Neuronal stem cell (in vitro differentiated cells): ENCODE measurements at regions not wholly inside any gene's neighbourhood (a gene's known extent, or its start where the extent isn't known, plus 50 kb on each side); places are given as distances from the start of the nearest gene placed in this dataset.
A peak's percentile ranks its signal among the peaks of the same experiment; 100 is the strongest.

Experiments
- DNase-seq: peaks from one replicate; pipeline ENCODE4 v3.0.0-alpha.2; 2013; ENCODE audit warnings: low spot score
- H2AFZ ChIP-seq: one replicate; pipeline ENCODE4 v1.6.1; 2013; ENCODE audit warnings: mild to moderate bottlenecking, low read length, inconsistent platforms
- H2AK5ac ChIP-seq: 2 replicates; pipeline ENCODE4 v1.6.1; 2013; ENCODE audit warnings: low read depth, mild to moderate bottlenecking, inconsistent platforms, low read length, moderate library complexity, mixed read lengths
- H2BK120ac ChIP-seq: 2 replicates; pipeline ENCODE4 v1.6.1; 2013; ENCODE audit warnings: low read depth, mild to moderate bottlenecking, inconsistent platforms, low read length, moderate library complexity, mixed read lengths
- H2BK12ac ChIP-seq: one replicate; pipeline ENCODE4 v1.6.1; 2013; ENCODE audit warnings: low read length, inconsistent platforms
- H2BK15ac ChIP-seq: 2 replicates; pipeline ENCODE4 v1.6.1; 2013; ENCODE audit warnings: mild to moderate bottlenecking, low read length, inconsistent platforms, mixed read lengths
- H2BK5ac ChIP-seq: one replicate; pipeline ENCODE4 v1.6.1; 2013; ENCODE audit warnings: inconsistent platforms, mild to moderate bottlenecking, low read length, moderate library complexity
- H3K14ac ChIP-seq: one replicate; pipeline ENCODE4 v1.6.1; 2013; ENCODE audit warnings: low read length, inconsistent platforms
- H3K18ac ChIP-seq: 2 replicates; pipeline ENCODE4 v1.6.1; 2013; ENCODE audit warnings: low read length, inconsistent platforms
- H3K23ac ChIP-seq: 2 replicates; pipeline ENCODE4 v1.6.1; 2013; ENCODE audit warnings: low read depth, mild to moderate bottlenecking, mixed read lengths, low read length, inconsistent platforms; ENCODE audit not compliant: poor library complexity
- H3K27ac ChIP-seq: replicated peaks from 3 replicates; pipeline ENCODE4 v1.5.1; 2013; ENCODE audit warnings: low read length, inconsistent platforms
- H3K27me3 ChIP-seq, 3 experiments: 2 replicates each; pipeline ENCODE4 v1.6.1; 2013; ENCODE audit warnings: low read length in 3 of 3, mild to moderate bottlenecking in 2 of 3, inconsistent platforms in 1 of 3, low read depth in 1 of 3, mixed read lengths in 1 of 3, moderate library complexity in 1 of 3; ENCODE audit not compliant: control insufficient read depth in 3 of 3, insufficient read depth in 3 of 3
- H3K36me3 ChIP-seq, 2 donors: replicated peaks in 1 of 2; 2 replicates each; pipeline ENCODE4 v1.6.1; 2013; ENCODE audit warnings: low read length in 2 of 2; ENCODE audit not compliant: control insufficient read depth in 2 of 2, insufficient read depth in 2 of 2
- H3K4ac ChIP-seq: 2 replicates; pipeline ENCODE4 v1.6.1; 2013; ENCODE audit warnings: inconsistent platforms, mild to moderate bottlenecking, low read length, moderate library complexity
- H3K4me1 ChIP-seq, 2 donors: 1 replicate in 1 of 2; 2 replicates in 1 of 2; pipeline ENCODE4 v1.6.1; 2013; ENCODE audit warnings: low read length in 2 of 2, low read depth in 1 of 2; ENCODE audit not compliant: control insufficient read depth in 2 of 2, insufficient read depth in 1 of 2
- H3K4me2 ChIP-seq: one replicate; pipeline ENCODE4 v1.6.1; 2013; ENCODE audit warnings: mild to moderate bottlenecking, low read length, inconsistent platforms; ENCODE audit not compliant: insufficient read depth, poor library complexity, severe bottlenecking
- H3K4me3 ChIP-seq, 2 donors: 2 replicates each; pipeline ENCODE4 v1.5.1; 2013; ENCODE audit warnings: low read length in 2 of 2, mild to moderate bottlenecking in 2 of 2, inconsistent platforms in 1 of 2, moderate library complexity in 1 of 2
- H3K79me1 ChIP-seq: one replicate; pipeline ENCODE4 v1.6.1; 2013; ENCODE audit warnings: low read depth, mild to moderate bottlenecking, inconsistent platforms, low read length, moderate library complexity
- H3K9ac ChIP-seq: one replicate; pipeline ENCODE4 v1.6.1; 2013; ENCODE audit warnings: mild to moderate bottlenecking, low read depth, low read length, inconsistent platforms; ENCODE audit not compliant: poor library complexity
- H3K9me3 ChIP-seq, 2 donors: replicated peaks in 1 of 2; 2 replicates each; pipeline versions ENCODE3 to v1.6.1; 2013; ENCODE audit warnings: low read length in 2 of 2, mild to moderate bottlenecking in 2 of 2, inconsistent platforms in 1 of 2, low read depth in 1 of 2, mixed read lengths in 1 of 2, moderate library complexity in 1 of 2; ENCODE audit not compliant: control insufficient read depth in 2 of 2, insufficient read depth in 1 of 2
- H4K8ac ChIP-seq: one replicate; pipeline ENCODE4 v1.6.1; 2013; ENCODE audit warnings: low read depth, mild to moderate bottlenecking, inconsistent platforms, low read length, moderate library complexity
- H4K91ac ChIP-seq: one replicate; pipeline ENCODE4 v1.6.1; 2013; ENCODE audit warnings: low read length, low read depth, mild to moderate bottlenecking, inconsistent platforms; ENCODE audit not compliant: poor library complexity
- WGBS, 2 donors: extraction: QIAGEN DNeasy Blood & Tissue Kit; methylation state at CpG; one replicate each; pipeline ENCODE4 v1.1.7; 2013; ENCODE audit warnings: missing lambda C conversion rate in 2 of 2, mixed read lengths in 1 of 2; ENCODE audit not compliant: insufficient read length in 2 of 2, insufficient replicate concordance in 1 of 2; ENCODE audit errors: extremely low coverage in 2 of 2; 5-methylcytosine and 5-hydroxymethylcytosine counted together

DNA sequence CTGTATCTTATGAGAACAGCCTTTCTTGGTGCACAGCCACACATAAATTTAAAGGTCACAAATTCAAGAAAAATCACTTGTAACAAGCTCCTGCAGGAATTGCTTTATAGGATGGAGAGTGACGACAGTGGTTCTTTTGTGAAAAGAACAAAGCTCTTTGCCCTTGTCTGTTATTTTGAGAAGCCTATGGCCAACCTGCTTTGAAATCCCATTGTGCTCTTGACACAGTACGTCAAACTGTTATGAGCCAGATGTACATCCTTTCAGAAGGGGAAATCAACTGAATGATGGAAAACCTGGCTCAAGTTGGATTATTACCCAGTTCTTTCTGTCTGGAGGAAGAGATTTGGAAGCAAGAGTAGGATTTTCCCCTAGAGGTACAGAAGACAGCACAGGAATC, 1454.2 kb downstream of the ARAP2 start:
- Histone ChIP-seq H3K36me3 (no peaks in the 10 kb centered on the region), H3K4ac (no peak overlapping the region), H3K79me1 (no peaks in the 10 kb centered on the region), H2BK15ac (no peak overlapping the region), H2AK5ac (no peak overlapping the region), H3K27ac (no peak overlapping the region), H2BK12ac (no peak overlapping the region), H3K23ac (no peak overlapping the region), H3K18ac (no peak overlapping the region), H4K8ac (no peak overlapping the region), H2BK120ac (no peak overlapping the region), H2AFZ (no peak overlapping the region), H3K4me2 (no peak overlapping the region), H2BK5ac (no peak overlapping the region), H3K14ac (no peak overlapping the region), H3K4me3 (no peak overlapping the region), H3K27me3 (no peaks in the 10 kb centered on the region), H4K91ac (no peak overlapping the region), H3K9me3 (no peaks in the 10 kb centered on the region), H3K9ac (no peak overlapping the region), H3K4me1 (peaks cover 0 to 2% of the 10 kb centered on the region in 2 donors)
- peak; percentile 21 for DNase-seq
- no CpG with 5 or more reads among the region's 2 CpGs for WGBS, 2 donors

DNA sequence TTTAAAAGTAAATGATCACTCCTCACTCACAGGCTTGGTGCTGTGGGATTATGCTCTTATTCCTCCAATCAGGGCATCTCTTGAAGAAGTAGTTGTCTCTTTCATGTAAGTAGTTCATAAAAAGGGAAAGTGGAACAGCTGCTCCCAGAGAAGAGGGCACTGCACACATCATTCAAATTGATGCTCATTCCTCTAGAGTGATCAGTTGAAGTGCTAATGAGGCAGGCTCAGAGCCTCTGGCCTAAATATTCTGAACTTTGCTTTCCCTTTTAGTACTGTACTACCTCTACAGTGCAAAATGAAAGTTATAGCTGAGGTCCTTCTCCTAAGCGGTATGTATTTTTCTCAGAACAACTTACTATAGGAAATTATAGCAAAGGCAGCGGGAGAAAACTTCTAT, 1453.1 kb downstream of the ARAP2 start:
- Histone ChIP-seq H2BK120ac (no peak overlapping the region), H4K8ac (no peak overlapping the region), H3K36me3 (no peaks in the 10 kb centered on the region), H2BK15ac (no peak overlapping the region), H3K79me1 (no peaks in the 10 kb centered on the region), H3K27me3 (no peaks in the 10 kb centered on the region), H3K14ac (no peak overlapping the region), H3K18ac (no peak overlapping the region), H3K9me3 (no peaks in the 10 kb centered on the region), H3K4ac (no peak overlapping the region), H2AFZ (no peak overlapping the region), H3K4me3 (no peak overlapping the region), H3K27ac (no peak overlapping the region), H4K91ac (no peak overlapping the region), H3K23ac (no peak overlapping the region), H3K4me1 (peaks cover 0 to 2% of the 10 kb centered on the region in 2 donors), H2AK5ac (no peak overlapping the region), H2BK5ac (no peak overlapping the region), H3K4me2 (no peak overlapping the region), H2BK12ac (no peak overlapping the region), H3K9ac (no peak overlapping the region)
- no CpG with 5 or more reads among the region's 2 CpGs for WGBS, 2 donors
- DNase-seq = no peak

DNA sequence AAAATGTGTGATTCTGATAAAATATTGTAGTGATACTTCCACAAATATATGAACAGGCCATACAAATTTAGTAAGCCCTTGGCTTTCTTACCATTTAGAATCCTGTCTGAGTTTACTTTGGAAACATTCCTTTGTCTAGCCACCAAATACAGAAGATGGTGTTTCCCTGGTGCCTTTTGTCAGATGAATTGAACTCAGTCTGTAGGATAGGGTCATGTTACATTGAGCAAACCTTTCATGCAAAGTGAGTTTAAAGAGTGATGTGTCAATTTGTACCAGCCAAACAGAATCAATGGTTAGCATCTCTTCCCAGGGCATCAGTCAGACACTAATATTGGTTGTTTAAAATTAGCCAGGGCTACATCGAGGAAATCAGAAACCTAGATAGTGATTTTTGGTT, 1443.4 kb downstream of the ARAP2 start:
- H2BK15ac ChIP-seq = no peak overlapping the region
- peak; percentile 23 for DNase-seq
- no peak overlapping the region for H3K23ac ChIP-seq
- H2AFZ ChIP-seq = no peak overlapping the region
- no peaks in the 10 kb centered on the region for H3K4me1 ChIP-seq
- H2BK120ac ChIP-seq = no peak overlapping the region
- H4K8ac ChIP-seq = no peak overlapping the region
- no peak overlapping the region for H2BK12ac ChIP-seq
- no CpG with 5 or more reads among the region's 1 CpG for WGBS, 2 donors
- no peaks in the 10 kb centered on the region for H3K79me1 ChIP-seq
- no peak overlapping the region for H3K9ac ChIP-seq
- H3K14ac ChIP-seq = no peak overlapping the region
- no peak overlapping the region for H3K18ac ChIP-seq
- H3K4ac ChIP-seq = no peak overlapping the region
- no peak overlapping the region for H4K91ac ChIP-seq
- peaks cover 0 to 6% of the 10 kb centered on the region in 2 donors for H3K9me3 ChIP-seq
- no peaks in the 10 kb centered on the region for H3K27me3 ChIP-seq
- no peak overlapping the region for H2BK5ac ChIP-seq
- no peak overlapping the region for H2AK5ac ChIP-seq
- H3K4me2 ChIP-seq = no peak overlapping the region
- H3K4me3 ChIP-seq = no peak overlapping the region
- no peaks in the 10 kb centered on the region for H3K36me3 ChIP-seq
- H3K27ac ChIP-seq = no peak overlapping the region

DNA sequence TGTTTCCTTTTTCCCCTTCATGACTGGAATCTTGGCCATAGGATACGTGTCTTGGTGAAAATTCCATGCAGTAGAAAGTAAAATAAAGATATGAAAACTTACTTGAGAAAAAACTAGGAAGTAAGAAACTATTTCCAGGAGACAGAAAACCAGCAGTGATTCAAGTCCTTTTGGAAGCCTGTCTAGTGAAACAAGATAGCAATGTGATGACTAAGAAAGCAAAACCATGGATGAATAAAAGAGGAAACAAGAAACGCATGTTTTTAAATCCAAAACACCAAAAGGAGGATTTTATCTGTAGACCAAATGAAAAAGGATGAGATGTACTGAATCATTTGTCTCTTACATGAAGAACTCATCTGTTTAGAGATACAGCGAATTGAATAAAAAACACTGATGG, 1430.0 kb downstream of the ARAP2 start:
- Histone ChIP-seq H3K18ac (no peak overlapping the region), H2BK15ac (no peak overlapping the region), H3K27me3 (no peaks in the 10 kb centered on the region), H2BK5ac (no peak overlapping the region), H3K23ac (no peak overlapping the region), H3K36me3 (no peaks in the 10 kb centered on the region), H4K8ac (no peak overlapping the region), H3K4me2 (no peak overlapping the region), H3K4ac (no peak overlapping the region), H3K9me3 (peaks cover 0 to 1% of the 10 kb centered on the region in 2 donors), H2BK120ac (no peak overlapping the region), H3K9ac (no peak overlapping the region), H2AFZ (no peak overlapping the region), H2AK5ac (no peak overlapping the region), H3K27ac (no peak overlapping the region), H3K14ac (no peak overlapping the region), H3K4me3 (no peak overlapping the region), H4K91ac (no peak overlapping the region), H2BK12ac (no peak overlapping the region), H3K79me1 (no peaks in the 10 kb centered on the region), H3K4me1 (no peaks in the 10 kb centered on the region)
- no peak for DNase-seq
- WGBS, 2 donors = no CpG with 5 or more reads among the region's 3 CpGs
